Muscle of arm (tissue), 1 donor: ENCODE measurements at regions not wholly inside any gene's neighbourhood (a gene's known extent, or its start where the extent isn't known, plus 50 kb on each side); places are given as distances from the start of the nearest gene placed in this dataset.

Source experiments
- DNase-seq: peaks from one replicate; pipeline ENCODE4 v3.0.0-alpha.2; 2013

GRCh38 chr16:76724181-76724580, 447.0 kb downstream of the CNTNAP4 start:
- DNase-seq: no peak

- no peak for DNase-seq
Measured at GRCh38 chr16:76729525-76729924, 452.3 kb downstream of the CNTNAP4 start.

- DNase-seq: no peak
Measured at GRCh38 chr16:76732894-76733293, 455.7 kb downstream of the CNTNAP4 start.

GRCh38 chr16:76741623-76742022, 449.4 kb upstream of the MON1B start:
- DNase-seq: no peak

- DNase-seq: peak; percentile 7
Measured at GRCh38 chr16:76748461-76749348, 442.3 kb upstream of the MON1B start.

- DNase-seq: no peak
Measured at GRCh38 chr16:76749780-76750375, 441.1 kb upstream of the MON1B start.

- DNase-seq: no peak
Measured at GRCh38 chr16:76755496-76755895, 435.5 kb upstream of the MON1B start.

GRCh38 chr16:76756423-76756822, 434.6 kb upstream of the MON1B start:
- DNase-seq: no peak

GRCh38 chr16:76756951-76757350, 434.0 kb upstream of the MON1B start:
- DNase-seq: no peak

- DNase-seq: no peak
Measured at GRCh38 chr16:76766538-76766937, 424.5 kb upstream of the MON1B start.

- DNase-seq: no peak
Measured at GRCh38 chr16:76768316-76768715, 422.7 kb upstream of the MON1B start.

- no peak for DNase-seq
Measured at GRCh38 chr16:76768948-76769347, 422.0 kb upstream of the MON1B start.

GRCh38 chr16:76771216-76771615, 419.8 kb upstream of the MON1B start:
- no peak for DNase-seq

GRCh38 chr16:76777721-76778465, 413.1 kb upstream of the MON1B start:
- DNase-seq: no peak

GRCh38 chr16:76780556-76780955, 410.4 kb upstream of the MON1B start:
- no peak for DNase-seq

- DNase-seq: no peak
Measured at GRCh38 chr16:76784530-76784929, 406.5 kb upstream of the MON1B start.

GRCh38 chr16:76787394-76787793, 403.6 kb upstream of the MON1B start:
- no peak for DNase-seq

- no peak for DNase-seq
Measured at GRCh38 chr16:76791151-76791550, 399.8 kb upstream of the MON1B start.

GRCh38 chr16:76796416-76796815, 394.6 kb upstream of the MON1B start:
- DNase-seq: no peak

GRCh38 chr16:76796978-76797377, 394.0 kb upstream of the MON1B start:
- DNase-seq: no peak

- no peak for DNase-seq
Measured at GRCh38 chr16:76797457-76797856, 393.5 kb upstream of the MON1B start.

- DNase-seq: no peak
Measured at GRCh38 chr16:76800196-76800595, 390.8 kb upstream of the MON1B start.

GRCh38 chr16:76801357-76801756, 389.6 kb upstream of the MON1B start:
- no peak for DNase-seq
